GM19438 (cell line): ENCODE measurements at regions not wholly inside any gene's neighbourhood (a gene's known extent, or its start where the extent isn't known, plus 50 kb on each side); places are given as distances from the start of the nearest gene placed in this dataset.

ENCODE experiments used
- ATAC-seq: cut with Tn5 transposase; IDR thresholded peaks from one replicate; pipeline ENCODE4 v1.9.1; 2021; ENCODE audit warnings: low read depth; ENCODE audit not compliant: unreplicated experiment

DNA sequence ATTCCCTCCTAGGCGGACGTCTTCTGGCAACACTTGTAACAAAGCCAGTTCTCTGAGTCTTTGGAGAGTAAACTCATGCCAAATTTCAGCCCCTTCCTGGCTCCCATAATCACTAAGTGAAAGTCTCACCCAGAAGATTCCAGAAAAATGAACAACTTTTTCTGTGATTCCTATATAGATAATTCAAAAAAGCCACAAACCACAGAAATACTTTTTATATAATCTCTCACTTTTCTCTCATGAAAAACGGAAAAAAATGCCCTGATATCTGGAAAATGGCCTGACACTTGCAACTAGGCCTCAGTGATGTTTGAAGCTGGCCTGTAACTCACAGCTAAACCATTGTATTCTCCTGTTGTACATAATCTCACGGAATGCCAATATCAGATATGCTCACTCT, 296.2 kb downstream of the HTR7 start:
- ATAC-seq = no peak

DNA sequence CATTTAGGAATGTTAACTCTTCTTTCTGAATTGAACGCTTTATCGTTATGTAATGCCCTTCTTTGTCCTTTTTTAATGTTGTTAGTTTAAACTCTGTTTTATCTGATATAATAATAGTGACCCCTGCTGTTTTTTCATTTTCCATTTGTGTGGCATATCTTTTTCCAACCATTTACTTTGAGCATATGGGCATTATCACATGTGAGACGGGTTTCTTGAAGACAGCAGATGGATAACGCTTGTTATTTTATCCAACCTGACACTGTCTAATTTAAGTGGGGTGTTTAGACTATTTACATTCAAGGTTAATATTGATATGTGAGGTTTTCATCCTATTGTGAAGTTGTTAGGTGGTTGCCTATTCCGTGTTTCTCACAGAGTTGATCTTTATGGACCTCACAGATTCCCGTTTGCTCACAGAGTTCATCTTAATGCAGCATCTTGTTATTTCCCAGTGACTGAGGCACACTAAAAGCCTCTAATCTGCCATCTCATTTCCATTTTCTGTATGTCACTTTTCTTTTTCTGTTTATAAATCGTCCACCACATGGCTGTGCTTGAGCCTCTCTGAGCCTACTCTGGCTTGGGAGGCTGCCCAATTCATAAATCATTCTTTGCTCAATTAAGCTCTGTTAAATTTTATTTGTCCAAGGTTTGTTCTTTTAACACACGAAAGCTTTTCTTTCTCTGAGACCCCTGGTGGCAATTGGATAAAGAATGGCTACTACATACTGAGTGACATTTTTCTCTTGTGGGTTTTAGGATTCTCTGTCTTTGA, 286.2 kb downstream of the HTR7 start:
- no peak for ATAC-seq

DNA sequence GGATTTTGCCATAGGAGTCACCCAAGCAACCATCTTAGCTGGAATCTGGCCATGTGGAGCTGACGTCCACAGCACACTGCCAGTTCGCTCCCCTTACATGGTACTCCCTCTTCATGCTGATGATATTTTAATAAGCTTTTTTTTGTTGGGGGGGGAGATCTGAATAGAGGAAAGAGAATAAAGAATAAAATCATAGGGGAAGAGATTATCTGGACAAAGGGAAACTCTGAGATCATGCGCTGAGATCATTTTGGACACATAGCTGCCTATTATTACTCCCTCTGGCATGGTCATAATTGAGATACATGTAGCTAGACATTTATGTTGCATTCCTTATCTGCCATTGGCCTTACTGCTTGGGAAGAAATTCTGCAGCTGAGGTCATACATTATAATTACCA, 282.7 kb downstream of the HTR7 start:
- ATAC-seq = no peak

DNA sequence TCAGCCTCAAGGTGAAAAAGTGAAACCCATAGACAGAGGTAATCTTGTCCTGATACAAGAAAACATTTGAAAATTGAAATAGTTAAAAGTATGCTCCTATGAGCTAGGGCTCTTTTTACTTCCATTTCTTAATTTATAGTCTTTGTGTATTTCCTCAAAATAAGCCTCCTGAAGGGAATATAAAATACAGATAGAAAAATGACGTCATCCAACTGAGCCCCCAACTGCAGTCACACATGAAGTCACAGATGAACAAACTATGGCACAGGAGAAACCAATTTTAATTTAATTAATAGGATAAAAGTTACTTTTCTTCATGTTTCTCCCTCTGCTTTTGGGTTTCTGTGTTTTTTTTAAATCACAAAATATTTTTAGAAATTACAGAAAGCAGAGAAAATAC, 280.3 kb downstream of the HTR7 start:
- ATAC-seq = no peak

DNA sequence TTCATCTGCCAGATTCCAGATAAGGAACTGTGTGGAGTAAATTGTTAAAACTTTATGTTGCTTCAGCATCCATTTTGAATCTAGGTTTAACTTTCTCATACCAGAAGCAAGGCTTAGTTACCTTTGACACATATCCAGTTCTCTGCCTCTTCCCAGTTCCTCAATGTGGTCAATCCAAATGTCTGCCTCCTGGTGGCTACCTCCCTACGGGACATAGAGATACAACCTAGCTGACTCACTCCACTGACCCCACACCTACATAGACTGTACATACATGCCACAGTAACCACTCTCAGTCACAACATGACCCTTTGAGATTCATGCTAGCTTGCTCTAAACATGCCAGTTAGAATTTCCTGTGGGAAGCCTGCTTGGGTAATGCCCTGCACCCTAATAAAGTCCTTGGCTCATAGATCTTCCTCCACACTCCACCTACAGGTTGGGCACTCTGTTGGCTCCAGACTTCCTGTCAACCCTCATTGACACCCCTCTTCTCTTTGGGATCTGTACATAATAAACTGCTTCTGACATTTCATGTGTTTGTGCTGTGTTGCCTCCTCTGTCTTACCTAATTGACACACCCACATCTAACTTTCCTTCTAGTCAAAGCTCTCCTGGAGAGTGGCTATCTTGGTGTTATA, 278.1 kb downstream of the HTR7 start:
- ATAC-seq = no peak

DNA sequence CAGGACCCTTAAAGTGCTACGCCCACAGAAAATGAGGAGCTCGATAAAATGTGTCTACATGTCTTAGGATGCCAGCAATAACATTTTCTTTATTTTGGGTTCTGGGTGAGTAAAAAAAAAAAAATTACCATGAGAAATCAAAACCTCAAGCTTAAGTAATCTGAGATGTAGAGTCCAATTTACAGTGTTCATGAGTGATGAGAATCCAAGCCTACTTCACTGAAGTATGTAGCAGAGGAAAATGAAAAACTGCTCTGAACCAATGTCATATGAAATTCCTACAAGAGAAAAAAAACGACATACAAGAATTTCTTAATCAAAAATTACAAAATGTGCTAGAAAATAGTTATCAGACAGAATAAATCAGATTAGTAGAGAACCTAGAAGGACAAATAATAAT, 274.4 kb downstream of the HTR7 start:
- no peak for ATAC-seq

DNA sequence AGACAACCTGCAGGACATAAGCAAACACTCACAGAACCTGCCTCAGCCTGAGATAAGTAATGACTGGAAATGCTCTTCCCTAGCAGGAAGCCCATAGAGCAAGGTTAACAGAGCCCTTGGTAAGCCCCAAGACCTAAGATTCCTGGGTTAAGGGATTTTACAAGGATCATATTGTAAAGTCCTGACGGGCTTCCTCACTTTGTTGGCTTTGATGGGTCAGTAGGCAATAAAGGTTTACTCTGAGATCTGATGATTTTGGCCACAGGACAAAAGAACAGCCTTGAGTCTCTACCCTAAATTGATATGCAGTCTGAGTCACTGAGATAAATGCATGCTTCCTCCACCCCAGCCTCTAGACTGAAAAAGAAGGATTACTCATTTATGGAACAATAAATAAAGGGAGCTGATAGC, 270.8 kb downstream of the HTR7 start:
- no peak for ATAC-seq

DNA sequence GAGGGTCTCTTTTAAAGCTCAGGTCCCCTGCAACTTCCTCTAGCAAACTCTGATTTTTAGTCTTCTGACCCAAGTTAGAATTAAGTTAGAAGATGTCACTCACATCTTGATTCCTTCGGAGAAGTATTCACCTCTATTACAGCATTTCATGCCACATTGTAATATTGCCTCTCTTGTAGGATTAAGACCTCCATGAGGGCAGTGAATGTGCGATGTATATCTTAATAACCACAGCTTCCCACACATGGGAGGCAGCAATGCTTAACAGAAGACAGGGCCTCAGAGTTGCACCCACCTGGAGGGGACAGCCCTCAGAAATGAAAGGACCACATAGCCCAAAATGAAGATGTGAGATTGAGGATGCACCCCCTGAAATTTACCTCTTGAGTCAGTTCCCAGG, 270.3 kb downstream of the HTR7 start:
- ATAC-seq = no peak

DNA sequence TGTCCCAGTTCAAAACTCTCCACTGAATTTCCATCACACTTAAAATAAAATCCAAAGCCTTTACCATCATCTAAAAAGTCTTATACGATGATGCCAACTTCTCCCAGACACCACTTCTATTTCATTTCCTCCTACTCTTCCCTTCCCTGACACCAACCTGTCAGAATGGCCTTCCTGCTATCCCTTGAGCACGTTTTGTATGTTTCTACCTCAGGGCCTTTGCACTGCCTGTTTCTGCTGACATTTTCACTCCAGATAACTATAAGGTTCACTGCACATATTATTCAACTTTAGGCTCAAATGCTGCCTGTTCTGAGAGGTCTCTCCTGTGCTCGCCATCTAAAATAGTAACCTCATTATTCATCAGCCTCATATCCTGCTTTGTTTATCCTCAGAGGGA, 269.6 kb downstream of the HTR7 start:
- no peak for ATAC-seq

DNA sequence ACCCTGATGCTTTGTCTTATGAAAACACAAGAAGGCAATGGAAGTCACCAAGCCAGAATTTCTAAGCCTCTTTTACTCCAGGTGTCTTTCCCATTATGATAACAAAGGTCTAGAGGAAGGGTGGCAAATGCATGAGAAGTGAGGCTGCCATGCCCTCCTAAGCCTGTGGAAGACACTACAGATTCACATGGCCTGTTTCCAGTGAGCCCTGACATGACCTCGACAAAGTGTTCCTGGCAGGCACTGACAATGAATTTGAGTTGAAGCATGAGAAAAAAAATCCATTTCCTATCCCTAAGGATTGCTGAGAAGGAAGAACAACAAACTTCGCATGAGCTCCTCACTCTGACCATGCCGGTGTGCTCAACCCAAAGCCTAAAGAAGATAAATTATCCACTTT, 268.0 kb downstream of the HTR7 start:
- ATAC-seq = no peak

DNA sequence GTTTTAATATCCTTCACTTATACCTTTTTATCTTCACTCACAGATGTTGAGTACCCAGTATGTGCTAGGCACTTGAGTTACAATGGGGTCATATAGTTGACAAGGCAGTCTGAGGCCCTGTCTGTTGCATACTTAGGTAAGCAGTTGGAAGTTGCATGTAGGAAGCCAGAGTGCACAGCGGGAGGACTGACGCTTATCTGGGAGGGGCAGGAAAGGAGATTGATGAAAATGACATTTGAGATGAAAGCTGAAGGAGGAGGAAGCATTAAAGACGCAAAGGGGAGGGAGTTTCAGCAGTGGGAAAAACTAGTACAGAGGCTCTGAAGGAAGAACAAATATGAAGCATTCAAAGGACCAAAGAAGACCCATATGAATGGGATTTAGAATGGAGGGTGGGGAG, 266.2 kb downstream of the HTR7 start:
- no peak for ATAC-seq

DNA sequence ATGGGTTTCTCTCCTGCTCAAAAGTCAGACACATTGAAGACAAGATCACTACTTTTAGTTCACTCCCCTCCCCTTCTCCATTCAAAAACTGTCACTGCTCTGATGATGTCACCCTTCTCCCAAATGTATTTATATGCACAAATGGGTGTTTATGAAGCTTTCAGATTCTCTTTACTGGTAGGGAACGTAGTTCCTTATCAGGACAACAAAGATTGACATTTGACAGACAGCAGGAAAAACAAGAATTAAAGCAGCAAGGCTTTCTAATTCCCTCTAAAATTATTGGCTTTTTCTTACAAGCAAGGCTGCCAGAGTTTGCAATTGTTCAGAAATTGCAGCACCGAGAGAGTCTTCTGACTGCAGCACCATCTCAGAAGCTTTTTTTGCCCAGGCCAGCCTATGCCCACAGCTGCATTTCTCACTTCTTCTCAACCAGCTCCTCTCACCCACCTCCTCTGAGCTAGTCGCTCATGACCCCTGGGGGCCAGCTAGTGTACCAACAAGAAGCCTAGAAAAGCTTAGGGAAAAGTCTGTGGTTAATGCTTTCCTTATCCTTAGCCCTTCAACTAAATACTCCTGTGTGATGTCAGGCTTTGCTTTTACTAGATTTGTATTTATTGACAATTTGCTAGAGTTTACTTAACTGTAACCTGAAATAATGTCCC, 265.1 kb downstream of the HTR7 start:
- ATAC-seq = no peak

DNA sequence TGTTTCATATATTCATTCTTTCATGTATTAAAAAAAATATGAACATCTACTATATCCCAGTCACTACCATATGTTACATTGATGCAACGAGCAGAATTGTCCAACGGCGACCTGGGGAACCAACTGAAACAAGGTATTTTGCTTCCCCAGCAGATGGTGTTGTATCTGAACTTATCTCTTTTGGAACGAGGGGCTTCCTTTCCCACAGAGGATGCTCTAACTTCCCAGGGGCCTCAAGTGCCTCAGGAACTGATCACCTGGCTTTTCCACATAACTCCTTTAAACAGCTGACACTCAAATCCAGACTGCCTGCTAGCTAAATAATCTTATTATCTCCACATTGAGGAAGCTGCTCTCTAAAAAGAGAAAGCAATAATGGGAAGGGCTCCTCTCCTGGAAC, 259.3 kb downstream of the HTR7 start:
- ATAC-seq = no peak

DNA sequence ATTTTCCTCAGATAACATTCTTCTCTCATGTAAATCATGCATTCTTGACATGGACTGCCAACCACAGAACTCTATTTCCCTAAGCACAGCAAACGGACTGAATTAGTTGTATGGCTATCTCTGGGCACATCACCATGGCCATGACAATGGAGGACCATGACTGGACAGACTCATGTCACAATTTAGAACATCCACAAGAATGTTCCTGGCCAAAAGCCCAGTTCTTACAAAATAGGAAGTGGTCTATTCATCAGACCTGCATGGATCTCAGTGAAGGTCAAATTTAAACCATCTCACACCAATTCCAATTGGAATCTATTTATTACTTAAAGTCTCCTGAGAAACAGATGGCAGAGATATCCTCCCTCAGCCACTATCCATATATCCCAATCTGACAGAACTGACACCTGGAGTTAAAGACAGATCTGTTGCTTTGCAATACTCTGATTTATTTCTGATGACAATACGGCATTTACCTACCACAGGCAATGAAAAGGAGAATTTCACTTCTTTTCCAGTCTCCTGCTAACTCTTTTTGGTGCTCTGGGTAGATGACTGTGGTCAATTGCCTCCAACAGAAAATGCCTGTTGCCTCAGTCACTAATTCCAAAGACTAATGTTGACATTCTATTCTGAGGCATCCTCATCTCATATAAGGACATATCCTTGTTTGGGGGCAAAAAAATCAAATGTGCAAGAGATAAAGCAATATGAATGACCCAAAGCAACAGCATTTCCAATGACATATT, 254.8 kb downstream of the HTR7 start:
- ATAC-seq = no peak

DNA sequence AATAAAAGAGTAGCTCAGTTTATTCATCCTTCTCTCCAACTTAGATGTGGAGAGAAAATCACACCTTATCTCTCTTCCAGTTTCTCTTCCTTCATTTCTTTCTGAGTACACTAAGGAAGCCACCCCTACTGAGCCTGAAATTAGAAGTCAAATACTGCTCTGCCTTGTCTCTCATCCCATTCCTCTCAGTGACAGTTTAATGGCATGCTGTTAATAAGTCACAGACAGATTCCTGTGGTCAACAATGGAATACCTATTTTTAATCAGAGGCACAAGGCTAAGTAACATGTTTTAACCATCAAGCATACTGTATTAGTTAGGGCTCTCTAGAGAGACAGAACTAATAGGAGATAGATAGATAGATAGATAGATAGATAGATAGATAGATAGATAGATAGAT, 253.2 kb downstream of the HTR7 start:
- no peak for ATAC-seq

DNA sequence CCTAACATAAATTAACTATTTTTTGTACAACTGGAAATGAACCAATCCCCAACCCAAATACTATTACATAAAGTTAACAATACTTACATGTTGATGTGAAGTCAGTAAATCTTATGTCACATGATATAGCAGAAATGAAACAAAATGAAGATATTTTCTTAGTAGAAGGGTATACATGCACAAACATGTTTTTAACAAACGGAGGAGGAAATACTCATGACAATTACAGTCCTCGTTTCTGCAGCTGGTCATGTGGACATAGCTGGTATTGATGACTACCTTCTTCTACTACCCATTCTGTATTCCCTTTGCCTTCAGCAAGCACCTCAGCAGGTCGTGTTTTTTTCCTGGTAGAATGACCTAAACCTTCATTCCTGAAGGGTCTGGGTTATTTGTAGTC, 252.3 kb downstream of the HTR7 start:
- ATAC-seq = no peak

DNA sequence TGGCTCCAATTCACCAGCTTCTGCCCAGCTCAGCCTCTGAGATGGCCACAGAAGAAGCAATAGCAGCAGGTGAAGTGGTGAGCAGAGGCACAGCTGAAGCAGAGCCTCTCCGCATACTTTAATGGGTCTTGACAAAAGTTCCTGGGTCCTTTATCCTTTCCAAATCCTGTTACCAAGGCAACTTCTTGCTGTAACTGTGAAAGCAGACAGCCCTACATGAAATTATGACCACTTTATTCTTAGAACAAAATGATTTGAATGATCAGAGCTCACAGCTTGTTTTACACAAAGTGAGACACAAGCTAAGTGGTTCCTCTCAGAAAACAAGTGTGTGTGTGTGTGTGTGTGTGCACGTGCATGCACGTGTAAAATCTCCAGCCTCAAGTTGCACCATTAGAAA, 245.6 kb downstream of the HTR7 start:
- no peak for ATAC-seq

DNA sequence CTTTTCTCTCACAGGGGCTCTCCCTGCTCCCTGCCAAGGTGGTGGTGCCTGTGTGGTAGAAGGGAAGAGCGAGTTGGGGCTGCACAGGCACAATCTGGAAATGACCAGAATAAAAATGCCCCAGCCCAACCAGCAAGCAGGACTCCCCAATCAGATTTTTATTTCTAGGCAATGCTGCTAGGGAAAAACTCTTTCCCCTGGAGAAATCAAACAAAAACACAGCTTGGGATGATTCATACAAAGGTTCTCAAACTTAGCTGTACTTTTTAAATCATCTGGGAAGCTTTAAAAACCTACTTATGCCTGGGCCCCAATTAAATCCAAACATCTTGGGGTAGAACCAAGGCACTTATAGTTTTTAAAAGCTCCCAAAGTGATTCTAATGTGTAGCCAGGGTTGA, 243.2 kb downstream of the HTR7 start:
- no peak for ATAC-seq

DNA sequence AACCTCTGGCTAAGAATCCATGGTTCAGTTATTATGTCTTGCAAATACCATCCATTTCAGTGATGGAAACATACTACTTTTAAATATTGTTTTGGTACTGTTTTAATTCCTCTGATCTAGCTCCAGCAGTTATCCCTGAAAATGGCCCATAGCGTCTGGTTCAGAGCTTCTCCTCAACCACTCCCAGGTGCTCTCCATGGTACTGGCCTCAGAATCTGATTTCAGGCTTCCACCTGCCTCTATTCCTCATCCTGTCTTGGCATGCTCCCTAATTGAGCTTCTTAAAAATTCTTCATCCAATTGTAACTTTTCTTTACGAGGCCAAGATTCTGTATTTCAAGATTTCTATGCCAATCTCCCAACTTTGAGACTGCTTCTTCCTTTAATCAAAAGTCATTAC, 236.3 kb downstream of the HTR7 start:
- ATAC-seq = no peak

DNA sequence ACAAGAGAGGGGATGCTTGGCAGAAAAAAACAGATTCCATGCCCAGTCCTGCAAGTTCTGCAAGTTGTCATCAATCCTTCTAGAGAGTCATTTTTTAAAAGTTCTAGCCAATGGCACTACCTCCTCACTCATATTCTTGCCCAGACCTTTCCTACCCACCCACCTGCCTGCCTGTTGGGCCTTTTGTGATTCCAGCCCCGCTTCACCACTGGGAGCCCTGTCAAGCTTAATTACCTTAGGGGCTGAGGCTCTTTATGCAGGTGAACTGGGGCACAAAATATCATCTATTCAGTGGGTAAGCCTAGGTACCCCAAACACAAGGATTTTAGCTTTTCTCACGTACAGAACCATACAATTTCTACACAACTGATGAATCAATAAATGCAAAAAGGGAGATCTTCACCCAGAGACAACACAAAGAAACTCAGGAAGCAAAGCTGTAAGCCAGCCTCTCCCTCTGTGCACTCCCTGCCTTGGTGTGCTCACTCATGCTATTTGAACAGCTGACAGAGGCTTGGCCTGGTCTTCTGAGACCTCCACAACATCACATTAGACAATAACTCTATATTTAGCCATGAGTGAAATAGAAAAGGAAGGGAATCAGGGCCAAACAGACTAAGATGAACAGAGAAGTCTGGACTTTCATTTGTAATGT, 222.6 kb downstream of the HTR7 start:
- ATAC-seq = no peak

DNA sequence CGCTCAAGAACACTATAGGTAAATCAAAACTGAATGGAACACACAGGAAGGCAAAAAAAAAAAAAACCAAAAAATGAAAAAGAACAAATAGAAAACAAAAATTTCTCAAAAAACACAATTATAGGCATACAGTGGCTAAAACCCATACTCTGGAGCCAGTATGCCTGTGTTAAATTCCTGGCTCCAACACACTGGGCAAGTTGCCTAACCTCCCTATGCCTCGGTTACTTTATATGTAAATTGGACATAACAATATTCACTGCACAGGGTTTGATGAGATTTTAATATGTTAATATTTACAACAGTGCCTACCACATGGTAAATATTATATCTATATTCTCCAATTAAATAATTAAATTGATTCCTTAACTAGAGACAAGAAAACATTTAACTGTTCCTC, 217.1 kb downstream of the HTR7 start:
- ATAC-seq = no peak
